K562 (cell line): ENCODE measurements at regions not wholly inside any gene's neighbourhood (a gene's known extent, or its start where the extent isn't known, plus 50 kb on each side); places are given as distances from the start of the nearest gene placed in this dataset.

Experiments used
- ATAC-seq: fragments of 200-7000 bp; cut with Tn5 transposase; 3 replicates; pipeline ENCODE4 v1.9.1; 2020; ENCODE audit warnings: moderate library complexity
- BruUV-seq: library from RNA; stranded (reverse); fragments of 400-500 nt; replicated peaks from 2 replicates; lab custom pipeline; 2021; lab: Mats Ljungman, UMichigan
- CTCF ChIA-PET: fragments of 300-600 bp; formaldehyde crosslinking; extraction: SDS; loops from one replicate; lab custom pipeline; 2021; ENCODE audit warnings: low intra/inter-chr PET ratio; lab: Yijun Ruan, JAX
- POLR2A ChIA-PET: fragments of 300-600, 350-650 bp; sonication (Branson Sonifier 250); formaldehyde crosslinking; extraction: SDS; loops from one replicate; lab custom pipeline; 2021; ENCODE audit warnings: antibody characterized with exemption, inconsistent platforms; lab: Yijun Ruan, JAX
- DNase-seq, 4 experiments: peaks; one replicate each; pipeline versions ENCODE4 v3.0.0 to v3.0.0-alpha.2; 2011 to 2018; ENCODE audit warnings: low spot score in 3 of 4, mixed read lengths in 3 of 4; ENCODE audit errors: extremely low read depth in 1 of 4
- FAIRE-seq: peaks from 2 replicates; lab custom pipeline; 2011; peaks lifted over from hg19 to GRCh38; lab: Jason Lieb, UNC
- H2AFZ ChIP-seq: 2 replicates; pipeline ENCODE4 v1.6.0; 2011; ENCODE audit warnings: low read depth, low read length, control low read depth, inconsistent platforms
- H3K27ac ChIP-seq: fragments of 200-600 bp; 3 replicates; pipeline ENCODE4 v1.8.0; 2011; ENCODE audit warnings: low read depth, mild to moderate bottlenecking, control low read depth, inconsistent platforms, low read length, moderate library complexity, mixed read lengths; ENCODE audit errors: extremely low read depth
- H3K27me3 ChIP-seq, 2 experiments: fragments of 300-600 bp in 1 of 2; 2 replicates in 1 of 2; 3 replicates in 1 of 2; pipeline versions ENCODE4 v1.6.0 to v1.8.0; 2011; ENCODE audit warnings: inconsistent platforms in 2 of 2, low read length in 2 of 2, mild to moderate bottlenecking in 1 of 2, mixed read lengths in 1 of 2, moderate library complexity in 1 of 2; ENCODE audit not compliant: control insufficient read depth in 2 of 2, insufficient read depth in 2 of 2
- H3K36me3 ChIP-seq: fragments of 300-600 bp; 3 replicates; pipeline ENCODE4 v1.8.0; 2011; ENCODE audit warnings: mild to moderate bottlenecking, low read length, inconsistent platforms; ENCODE audit not compliant: control insufficient read depth, insufficient read depth
- H3K4me1 ChIP-seq, 2 experiments: fragments of 200-600 bp in 1 of 2; replicated peaks in 1 of 2; 2 replicates in 1 of 2; 3 replicates in 1 of 2; pipeline versions ENCODE4 v1.5.1 to v1.8.0; 2011; ENCODE audit warnings: inconsistent platforms in 2 of 2, low read length in 2 of 2, mild to moderate bottlenecking in 1 of 2, mixed read lengths in 1 of 2, moderate library complexity in 1 of 2; ENCODE audit not compliant: control insufficient read depth in 2 of 2, insufficient read depth in 2 of 2
- H3K4me2 ChIP-seq: 2 replicates; pipeline ENCODE4 v1.6.1; 2011; ENCODE audit warnings: low read length, control low read depth, inconsistent platforms, mixed read lengths; ENCODE audit not compliant: insufficient read depth
- H3K4me3 ChIP-seq: fragments of 200-600 bp; sonication (generic), shearing (Covaris generic); 2 replicates; pipeline ENCODE4 v1.5.1; 2016; ENCODE audit warnings: control low read depth, inconsistent platforms
- H3K79me2 ChIP-seq: fragments of 200-600 bp; 3 replicates; pipeline ENCODE4 v1.8.0; 2011; ENCODE audit warnings: low read length, inconsistent platforms; ENCODE audit not compliant: control insufficient read depth, insufficient read depth
- H3K9ac ChIP-seq, 2 experiments: 2 replicates each; pipeline versions ENCODE4 v1.6.0 to v1.6.1; 2011; ENCODE audit warnings: low read depth in 2 of 2, low read length in 2 of 2, control low read depth in 1 of 2, inconsistent platforms in 1 of 2, mild to moderate bottlenecking in 1 of 2, mixed read lengths in 1 of 2; ENCODE audit not compliant: insufficient read depth in 1 of 2
- H3K9me1 ChIP-seq: one replicate; pipeline ENCODE4 v1.6.0; 2011; ENCODE audit warnings: inconsistent platforms, mild to moderate bottlenecking, low read length, moderate library complexity; ENCODE audit not compliant: control insufficient read depth, insufficient read depth
- H3K9me3 ChIP-seq: replicated peaks from 2 replicates; pipeline ENCODE4 v1.5.1; 2011; ENCODE audit warnings: low read depth, low read length, inconsistent platforms; ENCODE audit not compliant: control insufficient read depth, insufficient read depth
- H4K20me1 ChIP-seq: replicated peaks from 2 replicates; pipeline ENCODE4 v1.6.1; 2011; ENCODE audit warnings: low read length, inconsistent platforms, mixed read lengths; ENCODE audit not compliant: control insufficient read depth, insufficient read depth
- ARHGAP35 ChIP-seq: fragments of 450-650 bp; IDR thresholded peaks from 2 replicates; pipeline ENCODE4 v1.6.1; 2018; ENCODE audit not compliant: partially characterized antibody
- ARID1B ChIP-seq: fragments of 450-650 bp; IDR thresholded peaks from 2 replicates; pipeline ENCODE4 v1.6.1; 2016; ENCODE audit warnings: antibody characterized with exemption, mild to moderate bottlenecking, inconsistent platforms
- CBFA2T2 ChIP-seq: fragments of 450-650 bp; conservative IDR thresholded peaks from 2 replicates; pipeline ENCODE4 v1.6.1; 2017; ENCODE audit warnings: mild to moderate bottlenecking
- CBFA2T3 ChIP-seq: fragments of 450-650 bp; IDR thresholded peaks from 2 replicates; pipeline ENCODE4 v1.6.1; 2017
- CTBP1 ChIP-seq: fragments of 450-650 bp; IDR thresholded peaks from 2 replicates; pipeline ENCODE4 v1.6.1; 2016; ENCODE audit warnings: borderline replicate concordance
- DPF2 ChIP-seq: fragments of 450-650 bp; IDR thresholded peaks from 2 replicates; pipeline ENCODE4 v1.6.1; 2016
- ELF2 ChIP-seq: fragments of 250-450 bp; sonication (Bioruptor Pico); IDR thresholded peaks from 2 replicates; pipeline ENCODE4 v1.5.0; 2021; ENCODE audit warnings: mild to moderate bottlenecking
- KLF6 ChIP-seq: fragments of 250-450 bp; sonication (Bioruptor Pico); IDR thresholded peaks from 2 replicates; pipeline ENCODE4 v1.4.0; 2020; ENCODE audit warnings: mild to moderate bottlenecking, moderate library complexity, borderline replicate concordance
- MEF2A ChIP-seq: IDR thresholded peaks from 2 replicates; pipeline ENCODE4 v1.6.1; 2011; ENCODE audit warnings: low read depth, mild to moderate bottlenecking, low read length, moderate library complexity; ENCODE audit not compliant: control insufficient read depth
- NFIC ChIP-seq: fragments of 450-650 bp; IDR thresholded peaks from 2 replicates; pipeline ENCODE4 v1.6.1; 2017; ENCODE audit warnings: mild to moderate bottlenecking, inconsistent platforms
- PRPF4 ChIP-seq: fragments of 200-400 bp; formaldehyde crosslinking; IDR thresholded peaks from one replicate; pipeline ENCODE4 v1.6.1; 2017; ENCODE audit warnings: low read length, low read depth, mild to moderate bottlenecking; ENCODE audit not compliant: insufficient read depth, poor library complexity, severe bottlenecking
- RAD51 ChIP-seq: fragments of 450-650 bp; IDR thresholded peaks from 2 replicates; pipeline ENCODE4 v1.7.1; 2016; ENCODE audit warnings: low read depth, mild to moderate bottlenecking, borderline replicate concordance
- RUNX1 ChIP-seq: sonication (generic); IDR thresholded peaks from 2 replicates; pipeline ENCODE4 v1.6.1; 2016; ENCODE audit warnings: antibody characterized with exemption, low read depth
- SLC30A9 ChIP-seq: fragments of 250-450 bp; sonication (Bioruptor Pico); IDR thresholded peaks from 2 replicates; pipeline ENCODE4 v1.8.0; 2022; ENCODE audit warnings: mild to moderate bottlenecking, moderate library complexity
- ZBTB34 ChIP-seq: fragments of 250-450 bp; sonication (Bioruptor Pico); IDR thresholded peaks from 2 replicates; pipeline ENCODE4 v1.8.0; 2021; ENCODE audit warnings: mild to moderate bottlenecking, moderate library complexity
- ZNF431 ChIP-seq: sonication (generic); formaldehyde crosslinking; IDR thresholded peaks from 2 replicates; pipeline ENCODE4 v1.8.0; 2022; ENCODE audit warnings: mild to moderate bottlenecking, missing genetic modification reagents
- WGBS: fragments of 100-300 bp; shearing (Covaris generic); methylation state at CpG from one replicate; pipeline ENCODE4 v1.1.6; 2016; ENCODE audit warnings: low coverage, mixed read lengths; ENCODE audit not compliant: insufficient coverage; ENCODE audit errors: missing lambda C conversion rate; 5-methylcytosine and 5-hydroxymethylcytosine counted together
- in situ Hi-C: fragments of 300-500 bp; cut with MboI; formaldehyde crosslinking; loops from 4 replicates; pipeline ENCODE4 v1.15.0; 2018; ENCODE audit warnings: inconsistent platforms, mixed read lengths
- intact Hi-C: fragments of 100-400 bp; cut with micrococcal nuclease; formaldehyde crosslinking; loops from 2 replicates; pipeline ENCODE4 v1.14.2; 2022

GRCh38 chr2:204336153-204336744, 209.0 kb upstream of the PARD3B start:
- WGBS, result 23% methylated on average over 3 of the region's 3 CpGs
- no peak for DNase-seq
- POLR2A ChIA-PET, result no interaction called here
- no peak for FAIRE-seq
- in situ Hi-C loops, result no loop called here
- Histone ChIP-seq H3K9me1 (no peaks in the 10 kb centered on the region), H4K20me1 (no peaks in the 10 kb centered on the region), H3K9me3 (no peaks in the 10 kb centered on the region), H3K27me3 (no peaks in the 10 kb centered on the region), H3K4me3 (no peak overlapping the region), H3K4me1 (peaks cover 0 to 11% of the 10 kb centered on the region in 2 experiments; a peak in 2 of 5 replicates), H2AFZ (no peak overlapping the region)
- no TSS peak for BruUV-seq
- CTCF ChIA-PET, result no interaction called here
- TF ChIP-seq RUNX1 (no peak), ARHGAP35 (no peak), NFIC (0 out of 2 replicates have a peak, but pooled peaks have one; percentile 33)
- TF ChIP-seq, all 486 proteins: peak for 1
- H3K79me2 ChIP-seq, result no peaks in the 10 kb centered on the region
- no peak for ATAC-seq
- H3K9ac ChIP-seq, result no peak overlapping the region
- H3K27ac ChIP-seq, result no peak overlapping the region
- no peaks in the 10 kb centered on the region for H3K36me3 ChIP-seq
- H3K4me2 ChIP-seq, result no peak overlapping the region
- intact Hi-C loops, result no loop called here

GRCh38 chr2:204337638-204338037, 207.6 kb upstream of the PARD3B start:
- Histone ChIP-seq H4K20me1 (no peaks in the 10 kb centered on the region), H3K9me1 (no peaks in the 10 kb centered on the region), H3K27ac (no peak overlapping the region), H3K9me3 (no peaks in the 10 kb centered on the region), H2AFZ (no peak overlapping the region), H3K4me2 (no peak overlapping the region; the same call in 1 of the 2 replicates), H3K36me3 (no peaks in the 10 kb centered on the region), H3K27me3 (no peaks in the 10 kb centered on the region), H3K79me2 (no peaks in the 10 kb centered on the region), H3K9ac (no peak overlapping the region), H3K4me3 (no peak overlapping the region), H3K4me1 (peaks cover 0 to 11% of the 10 kb centered on the region in 2 experiments; a peak in 2 of 5 replicates)
- ATAC-seq (no peak), FAIRE-seq (no peak), DNase-seq (peak in 1 of 4 experiments; percentile 9)
- ChIA-PET POLR2A (no interaction called here), CTCF (no interaction called here)
- no TSS peak for BruUV-seq
- in situ Hi-C loops (no loop called here), intact Hi-C loops (no loop called here)
- WGBS, result 22% methylated on average over 1 of the region's 1 CpG
- TF ChIP-seq ARHGAP35 (no peak), PRPF4 (no peak), CTBP1 (peak; percentile 38; the same call in 1 of the 2 replicates), ELF2 (CRISPR knock-in tag) (no peak), MEF2A (no peak), DPF2 (0 out of 2 replicates have a peak, but pooled peaks have one; percentile 53), ARID1B (peak; percentile 63), ZNF431 (CRISPR knock-in tag) (no peak), CBFA2T3 (peak; percentile 64), ZBTB34 (CRISPR knock-in tag) (no peak), RAD51 (no peak), KLF6 (no peak), SLC30A9 (no peak), CBFA2T2 (0 out of 2 replicates have a peak, but pooled peaks have one; percentile 34)
